ENCODE measurements at regions not wholly inside any gene's neighbourhood (a gene's known extent, or its start where the extent isn't known, plus 50 kb on each side); places are given as distances from the start of the nearest gene placed in this dataset.

DNA sequence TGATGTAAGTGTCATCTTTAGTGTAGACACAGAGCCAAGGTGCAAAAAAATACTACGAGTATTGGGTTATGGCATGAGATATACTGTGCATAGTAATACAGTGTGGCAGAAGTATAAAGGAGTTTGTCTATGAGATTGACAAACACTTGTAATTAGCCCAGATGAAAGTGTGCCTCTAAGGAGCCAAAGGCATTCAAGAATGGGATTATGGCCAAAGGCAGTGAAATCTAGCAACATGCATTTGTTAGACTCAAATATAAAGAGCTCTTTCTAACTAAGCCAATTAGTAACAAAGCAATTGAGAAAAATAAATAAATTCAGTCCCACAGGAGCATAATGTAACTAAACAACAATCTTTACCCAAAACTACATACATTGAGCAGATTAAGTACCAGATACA, 1761.8 kb downstream of the SUCLG1 start:
- no peak overlapping the region for H3K4me2 ChIP-seq (ENCODE audit: control insufficient read depth, insufficient read depth)
- ChIA-PET CTCF (no interaction called here), SMC1A (ENCODE audit: uncharacterized antibody, unreplicated experiment) (no interaction called here), POLR2A (no interaction called here), RAD21 (ENCODE audit: unreplicated experiment) (no interaction called here)
- H3K9me3 ChIP-seq (replicated peaks; ENCODE audit: control insufficient read depth, insufficient read depth, low read length): no peaks in the 10 kb centered on the region
- no peaks in the 10 kb centered on the region for H3K27me3 ChIP-seq (replicated peaks in 1 of 2; ENCODE audit: control insufficient read depth in 2 of 2, insufficient read depth in 2 of 2, low read length in 1 of 2)
- no peaks in the 10 kb centered on the region for H3K4me1 ChIP-seq (ENCODE audit: control insufficient read depth, insufficient read depth, low read length)
- H3K4me3 ChIP-seq: no peak overlapping the region
- TF ChIP-seq HCFC1 (IDR thresholded peaks at IDR 0.05; ENCODE audit: low read length) (no peak), ZNF24 (IDR thresholded peaks at IDR 0.05) (no peak), EED (IDR thresholded peaks at IDR 0.05; ENCODE audit: low read depth) (no peak), SIN3A (IDR thresholded peaks at IDR 0.05; ENCODE audit: low read depth, low read length) (no peak), FOXM1 (IDR thresholded peaks at IDR 0.05; ENCODE audit: low read depth, low read length) (no peak), HDAC2 (IDR thresholded peaks at IDR 0.05) (no peak), BHLHE40 (IDR thresholded peaks at IDR 0.05; ENCODE audit: borderline replicate concordance in 1 of 2, low read depth in 2 of 2, low read length in 1 of 2) (no peak), ZNF207 (IDR thresholded peaks at IDR 0.05; ENCODE audit: borderline replicate concordance) (no peak), USF1 (IDR thresholded peaks at IDR 0.05; ENCODE audit: borderline replicate concordance, extremely low read length, insufficient read depth, low read depth, low read length) (no peak), DPF2 (IDR thresholded peaks at IDR 0.05) (no peak), YY1 (IDR thresholded peaks at IDR 0.05; ENCODE audit: low read depth, low read length) (no peak), BMI1 (IDR thresholded peaks at IDR 0.05; ENCODE audit: borderline replicate concordance) (no peak), RB1 (IDR thresholded peaks at IDR 0.05; ENCODE audit: borderline replicate concordance) (no peak), SRF (IDR thresholded peaks at IDR 0.05; ENCODE audit: low read depth in 2 of 2, low read length in 2 of 2) (no peak), GABPA (IDR thresholded peaks at IDR 0.05; ENCODE audit: low read depth) (no peak)
- TF ChIP-seq, protein P1, sequence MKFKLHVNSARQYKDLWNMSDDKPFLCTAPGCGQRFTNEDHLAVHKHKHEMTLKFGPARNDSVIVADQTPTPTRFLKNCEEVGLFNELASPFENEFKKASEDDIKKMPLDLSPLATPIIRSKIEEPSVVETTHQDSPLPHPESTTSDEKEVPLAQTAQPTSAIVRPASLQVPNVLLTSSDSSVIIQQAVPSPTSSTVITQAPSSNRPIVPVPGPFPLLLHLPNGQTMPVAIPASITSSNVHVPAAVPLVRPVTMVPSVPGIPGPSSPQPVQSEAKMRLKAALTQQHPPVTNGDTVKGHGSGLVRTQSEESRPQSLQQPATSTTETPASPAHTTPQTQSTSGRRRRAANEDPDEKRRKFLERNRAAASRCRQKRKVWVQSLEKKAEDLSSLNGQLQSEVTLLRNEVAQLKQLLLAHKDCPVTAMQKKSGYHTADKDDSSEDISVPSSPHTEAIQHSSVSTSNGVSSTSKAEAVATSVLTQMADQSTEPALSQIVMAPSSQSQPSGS (IDR thresholded peaks at IDR 0.05; ENCODE audit: low read length): no peak
- TF ChIP-seq, protein P2, sequence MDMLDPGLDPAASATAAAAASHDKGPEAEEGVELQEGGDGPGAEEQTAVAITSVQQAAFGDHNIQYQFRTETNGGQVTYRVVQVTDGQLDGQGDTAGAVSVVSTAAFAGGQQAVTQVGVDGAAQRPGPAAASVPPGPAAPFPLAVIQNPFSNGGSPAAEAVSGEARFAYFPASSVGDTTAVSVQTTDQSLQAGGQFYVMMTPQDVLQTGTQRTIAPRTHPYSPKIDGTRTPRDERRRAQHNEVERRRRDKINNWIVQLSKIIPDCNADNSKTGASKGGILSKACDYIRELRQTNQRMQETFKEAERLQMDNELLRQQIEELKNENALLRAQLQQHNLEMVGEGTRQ (IDR thresholded peaks at IDR 0.05; ENCODE audit: borderline replicate concordance, low read depth, low read length): no peak
- TF ChIP-seq, protein P3, sequence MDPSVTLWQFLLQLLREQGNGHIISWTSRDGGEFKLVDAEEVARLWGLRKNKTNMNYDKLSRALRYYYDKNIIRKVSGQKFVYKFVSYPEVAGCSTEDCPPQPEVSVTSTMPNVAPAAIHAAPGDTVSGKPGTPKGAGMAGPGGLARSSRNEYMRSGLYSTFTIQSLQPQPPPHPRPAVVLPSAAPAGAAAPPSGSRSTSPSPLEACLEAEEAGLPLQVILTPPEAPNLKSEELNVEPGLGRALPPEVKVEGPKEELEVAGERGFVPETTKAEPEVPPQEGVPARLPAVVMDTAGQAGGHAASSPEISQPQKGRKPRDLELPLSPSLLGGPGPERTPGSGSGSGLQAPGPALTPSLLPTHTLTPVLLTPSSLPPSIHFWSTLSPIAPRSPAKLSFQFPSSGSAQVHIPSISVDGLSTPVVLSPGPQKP (IDR thresholded peaks at IDR 0.05; ENCODE audit: low read depth, low read length): no peak
- TF ChIP-seq, protein P4, sequence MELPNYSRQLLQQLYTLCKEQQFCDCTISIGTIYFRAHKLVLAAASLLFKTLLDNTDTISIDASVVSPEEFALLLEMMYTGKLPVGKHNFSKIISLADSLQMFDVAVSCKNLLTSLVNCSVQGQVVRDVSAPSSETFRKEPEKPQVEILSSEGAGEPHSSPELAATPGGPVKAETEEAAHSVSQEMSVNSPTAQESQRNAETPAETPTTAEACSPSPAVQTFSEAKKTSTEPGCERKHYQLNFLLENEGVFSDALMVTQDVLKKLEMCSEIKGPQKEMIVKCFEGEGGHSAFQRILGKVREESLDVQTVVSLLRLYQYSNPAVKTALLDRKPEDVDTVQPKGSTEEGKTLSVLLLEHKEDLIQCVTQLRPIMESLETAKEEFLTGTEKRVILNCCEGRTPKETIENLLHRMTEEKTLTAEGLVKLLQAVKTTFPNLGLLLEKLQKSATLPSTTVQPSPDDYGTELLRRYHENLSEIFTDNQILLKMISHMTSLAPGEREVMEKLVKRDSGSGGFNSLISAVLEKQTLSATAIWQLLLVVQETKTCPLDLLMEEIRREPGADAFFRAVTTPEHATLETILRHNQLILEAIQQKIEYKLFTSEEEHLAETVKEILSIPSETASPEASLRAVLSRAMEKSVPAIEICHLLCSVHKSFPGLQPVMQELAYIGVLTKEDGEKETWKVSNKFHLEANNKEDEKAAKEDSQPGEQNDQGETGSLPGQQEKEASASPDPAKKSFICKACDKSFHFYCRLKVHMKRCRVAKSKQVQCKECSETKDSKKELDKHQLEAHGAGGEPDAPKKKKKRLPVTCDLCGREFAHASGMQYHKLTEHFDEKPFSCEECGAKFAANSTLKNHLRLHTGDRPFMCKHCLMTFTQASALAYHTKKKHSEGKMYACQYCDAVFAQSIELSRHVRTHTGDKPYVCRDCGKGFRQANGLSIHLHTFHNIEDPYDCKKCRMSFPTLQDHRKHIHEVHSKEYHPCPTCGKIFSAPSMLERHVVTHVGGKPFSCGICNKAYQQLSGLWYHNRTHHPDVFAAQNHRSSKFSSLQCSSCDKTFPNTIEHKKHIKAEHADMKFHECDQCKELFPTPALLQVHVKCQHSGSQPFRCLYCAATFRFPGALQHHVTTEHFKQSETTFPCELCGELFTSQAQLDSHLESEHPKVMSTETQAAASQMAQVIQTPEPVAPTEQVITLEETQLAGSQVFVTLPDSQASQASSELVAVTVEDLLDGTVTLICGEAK (IDR thresholded peaks at IDR 0.05; ENCODE audit: borderline replicate concordance): no peak
- no peaks in the 10 kb centered on the region for H3K36me3 ChIP-seq (ENCODE audit: control insufficient read depth in 2 of 2, insufficient read depth in 2 of 2, low read length in 1 of 2)
- intact Hi-C loops (cut with micrococcal nuclease; ENCODE audit: unreplicated experiment): loop anchor here (1.0 kb wide), 1 partner anchor 33 kb away; no protein-coding TSS in a partner anchor
- WGBS (ENCODE audit: insufficient coverage, insufficient replicate concordance, low lambda C conversion rate, missing lambda C conversion rate): 0% methylated on average over 1 of the region's 1 CpG
- H4K20me1 ChIP-seq (ENCODE audit: control insufficient read depth, insufficient read depth): no peaks in the 10 kb centered on the region
- no peak for FAIRE-seq
- no peak overlapping the region for H3K27ac ChIP-seq (ENCODE audit: control insufficient read depth, insufficient read depth)
- in situ Hi-C loops (cut with MboI): no loop called here
- no peak overlapping the region for H2AFZ ChIP-seq (ENCODE audit: control insufficient read depth, low read depth, low read length)
- no peak for ATAC-seq
- no peak overlapping the region for H3K9ac ChIP-seq (ENCODE audit: control insufficient read depth, insufficient read depth, low read length)
- no peaks in the 10 kb centered on the region for H3K79me2 ChIP-seq (ENCODE audit: control insufficient read depth, insufficient read depth, low read length)
- DNase-seq (ENCODE audit: low read depth, low spot score): no peak
- no TSS peak for BruUV-seq (replicated peaks)
